Tibial artery (tissue), 4 donors: ENCODE measurements at regions not wholly inside any gene's neighbourhood (a gene's known extent, or its start where the extent isn't known, plus 50 kb on each side); places are given as distances from the start of the nearest gene placed in this dataset.

Source experiments
- DNase-seq, 2 donors: peaks; one replicate each; pipeline ENCODE4 v3.0.0-alpha.2; 2019
- H3K27ac ChIP-seq, 2 donors: fragments of 200-600 bp; sonication (generic) in 1 of 2; 1 replicate in 1 of 2; 2 replicates in 1 of 2; pipeline ENCODE4 v1.5.1; 2018 to 2019; ENCODE audit warnings: mild to moderate bottlenecking in 1 of 2
- H3K27me3 ChIP-seq, 2 donors: fragments of 200-600 bp; sonication (generic) in 1 of 2; one replicate each; pipeline versions ENCODE4 v1.5.1 to v1.6.0; 2016 to 2019
- H3K36me3 ChIP-seq, 3 donors: fragments of 200-600 bp; sonication (generic) in 2 of 3; one replicate each; pipeline ENCODE4 v1.5.1; 2016 to 2019; ENCODE audit warnings: mild to moderate bottlenecking in 2 of 3
- H3K4me1 ChIP-seq, 4 donors: fragments of 200-600 bp; sonication (generic) in 2 of 4; 1 replicate in 3 of 4; 2 replicates in 1 of 4; pipeline ENCODE4 v1.5.1; 2016 to 2019
- H3K4me3 ChIP-seq, 2 donors: fragments of 200-600 bp; sonication (generic) in 1 of 2; 1 replicate in 1 of 2; 2 replicates in 1 of 2; pipeline ENCODE4 v1.5.1; 2018 to 2019; ENCODE audit warnings: mild to moderate bottlenecking in 2 of 2
- H3K9me3 ChIP-seq, 3 donors: fragments of 200-600 bp; sonication (generic) in 1 of 3; one replicate each; pipeline ENCODE4 v1.5.1; 2016 to 2019
- CTCF ChIP-seq, 2 experiments: fragments of 200-600 bp in 1 of 2; fragments of 450-650 bp in 1 of 2; IDR thresholded peaks; one replicate each; pipeline ENCODE4 v1.5.1; 2017 to 2019; ENCODE audit warnings: antibody characterized with exemption in 2 of 2, mild to moderate bottlenecking in 1 of 2, moderate library complexity in 1 of 2
- intact Hi-C: fragments of 100-400 bp; cut with DNase I; formaldehyde crosslinking; loops from one replicate; pipeline ENCODE4 v1.15.0; 2023; ENCODE audit warnings: low total_unique reads

GRCh38 chrX:40177942-40178715, 80.4 kb upstream of the BCOR start:
- Histone ChIP-seq H3K27ac (peak overlapping the region in 1 of 2 donors; percentile 97), H3K4me3 (no peak overlapping the region), H3K27me3 (no peaks in the 10 kb centered on the region), H3K36me3 (no peaks in the 10 kb centered on the region), H3K4me1 (peaks cover 0 to 20% (median 11%) of the 10 kb centered on the region in 4 donors), H3K9me3 (peaks cover 0 to 4% (median 0%) of the 10 kb centered on the region in 3 donors)
- no peak for TF ChIP-seq CTCF (IDR thresholded peaks at IDR 0.05)
- DNase-seq: no peak
- intact Hi-C loops: no loop called here

- Histone ChIP-seq H3K4me1 (peaks cover 0 to 24% (median 13%) of the 10 kb centered on the region in 4 donors), H3K4me3 (peak overlapping the region; percentile 77 to 81), H3K27ac (peak overlapping the region; percentile 91 to 97), H3K9me3 (peaks cover 0 to 4% (median 0%) of the 10 kb centered on the region in 3 donors), H3K27me3 (no peaks in the 10 kb centered on the region), H3K36me3 (no peaks in the 10 kb centered on the region)
- TF ChIP-seq CTCF (IDR thresholded peaks at IDR 0.05): no peak
- DNase-seq: no peak
- intact Hi-C loops: no loop called here
Measured at GRCh38 chrX:40177489-40177888, 79.7 kb upstream of the BCOR start.

- Histone ChIP-seq H3K27me3 (no peaks in the 10 kb centered on the region), H3K4me1 (peaks cover 0 to 24% (median 13%) of the 10 kb centered on the region in 4 donors), H3K27ac (peak overlapping the region; percentile 91 to 97), H3K9me3 (peaks cover 0 to 4% (median 0%) of the 10 kb centered on the region in 3 donors), H3K36me3 (no peaks in the 10 kb centered on the region), H3K4me3 (peak overlapping the region; percentile 77 to 81)
- peak in 1 of 2 experiments; percentile 4 for TF ChIP-seq CTCF (IDR thresholded peaks at IDR 0.05)
- DNase-seq: no peak
- intact Hi-C loops: no loop called here
Measured at GRCh38 chrX:40177117-40177430, 79.3 kb upstream of the BCOR start.

- TF ChIP-seq CTCF (IDR thresholded peaks at IDR 0.05): no peak
- peak overlapping the region; percentile 91 to 97 for H3K27ac ChIP-seq
- H3K4me3 ChIP-seq: peak overlapping the region; percentile 77 to 81
- H3K36me3 ChIP-seq: no peaks in the 10 kb centered on the region
- peaks cover 0 to 24% (median 13%) of the 10 kb centered on the region in 4 donors for H3K4me1 ChIP-seq
- DNase-seq: peak; percentile 47 to 84
- intact Hi-C loops: no loop called here
- peaks cover 0 to 4% (median 0%) of the 10 kb centered on the region in 3 donors for H3K9me3 ChIP-seq
- H3K27me3 ChIP-seq: no peaks in the 10 kb centered on the region
Measured at GRCh38 chrX:40176351-40177116, 78.8 kb upstream of the BCOR start.

GRCh38 chrX:40175511-40176350, 78.0 kb upstream of the BCOR start:
- Histone ChIP-seq H3K4me3 (peak overlapping the region; percentile 77 to 81), H3K36me3 (no peaks in the 10 kb centered on the region), H3K27ac (peak overlapping the region; percentile 91 to 97), H3K4me1 (peaks cover 0 to 30% (median 15%) of the 10 kb centered on the region in 4 donors), H3K9me3 (peaks cover 0 to 4% (median 0%) of the 10 kb centered on the region in 3 donors), H3K27me3 (no peaks in the 10 kb centered on the region)
- intact Hi-C loops: no loop called here
- DNase-seq: peak; percentile 61 to 87
- TF ChIP-seq CTCF (IDR thresholded peaks at IDR 0.05): no peak
